Brain pericyte (primary cell): ENCODE measurements at regions not wholly inside any gene's neighbourhood (a gene's known extent, or its start where the extent isn't known, plus 50 kb on each side); places are given as distances from the start of the nearest gene placed in this dataset.

ENCODE experiments used
- DNase-seq: peaks from one replicate; pipeline ENCODE4 v3.0.0-alpha.2; 2012; ENCODE audit warnings: low read depth, low spot score

GRCh38 chrX:42519666-42520231, 258.2 kb downstream of the PPP1R2C start:
- no peak for DNase-seq

DNA sequence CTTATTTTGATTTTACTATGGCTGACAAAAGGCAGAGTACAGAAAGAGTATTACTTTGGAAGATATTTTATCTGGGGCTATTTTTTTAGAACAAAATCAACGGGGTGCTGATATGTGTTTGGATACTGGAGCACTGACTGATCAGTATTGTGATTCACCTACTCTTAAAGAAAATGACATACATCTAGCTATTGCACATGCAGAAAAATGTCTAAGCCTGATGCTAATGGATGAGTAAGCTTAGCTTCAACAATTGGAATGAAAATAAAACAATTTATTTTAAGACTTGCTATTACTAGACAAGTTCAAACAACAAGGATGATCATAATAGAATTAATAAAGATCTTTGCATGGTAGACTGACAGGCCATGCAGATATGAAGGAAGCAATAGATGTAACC, 262.0 kb downstream of the PPP1R2C start:
- DNase-seq = no peak

GRCh38 chrX:42505016-42505415, 272.9 kb downstream of the PPP1R2C start:
- no peak for DNase-seq

- no peak for DNase-seq
Observed at GRCh38 chrX:42499620-42500019, 278.3 kb downstream of the PPP1R2C start.

DNA sequence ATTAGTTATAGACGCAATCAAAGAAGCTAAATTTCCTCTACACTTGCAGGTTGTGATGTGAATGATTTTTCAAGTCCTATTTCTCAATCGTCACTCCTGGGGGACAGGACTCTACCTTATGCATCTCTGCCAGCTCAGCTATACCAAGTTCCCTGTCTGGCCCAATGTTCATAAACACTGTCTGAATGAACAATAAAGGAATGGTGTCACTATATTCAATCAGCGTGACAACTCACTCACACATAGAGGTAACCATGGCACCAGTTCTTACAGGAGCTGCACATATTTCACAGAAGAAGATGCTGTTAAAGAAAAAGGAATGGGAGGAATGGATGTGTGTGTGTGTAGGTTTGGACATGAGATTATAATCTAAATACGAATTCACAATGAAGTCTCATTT, 280.6 kb downstream of the PPP1R2C start:
- no peak for DNase-seq

GRCh38 chrX:42496239-42496638, 281.7 kb downstream of the PPP1R2C start:
- DNase-seq = no peak

GRCh38 chrX:42495139-42495538, 282.8 kb downstream of the PPP1R2C start:
- no peak for DNase-seq

GRCh38 chrX:42491137-42491907, 286.6 kb downstream of the PPP1R2C start:
- DNase-seq = no peak

DNA sequence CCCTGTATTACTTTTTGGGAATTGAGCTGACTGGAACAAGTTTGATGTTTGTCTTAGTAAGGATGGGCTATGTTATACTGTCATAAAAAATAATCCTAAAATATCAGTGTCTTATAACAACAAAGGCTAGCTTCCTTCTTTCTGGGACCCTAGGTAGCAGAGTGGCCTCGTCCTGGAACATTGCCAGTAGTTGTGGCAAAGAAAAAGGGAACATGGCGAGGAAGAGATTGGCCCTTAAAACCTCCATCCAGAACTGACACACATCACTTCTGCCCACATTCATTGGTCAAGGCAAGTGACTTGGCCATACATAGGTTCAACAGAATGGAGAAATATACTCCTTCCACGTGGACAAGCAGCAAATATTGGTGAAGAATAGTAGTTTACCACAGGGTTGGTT, 287.9 kb downstream of the PPP1R2C start:
- DNase-seq = no peak

DNA sequence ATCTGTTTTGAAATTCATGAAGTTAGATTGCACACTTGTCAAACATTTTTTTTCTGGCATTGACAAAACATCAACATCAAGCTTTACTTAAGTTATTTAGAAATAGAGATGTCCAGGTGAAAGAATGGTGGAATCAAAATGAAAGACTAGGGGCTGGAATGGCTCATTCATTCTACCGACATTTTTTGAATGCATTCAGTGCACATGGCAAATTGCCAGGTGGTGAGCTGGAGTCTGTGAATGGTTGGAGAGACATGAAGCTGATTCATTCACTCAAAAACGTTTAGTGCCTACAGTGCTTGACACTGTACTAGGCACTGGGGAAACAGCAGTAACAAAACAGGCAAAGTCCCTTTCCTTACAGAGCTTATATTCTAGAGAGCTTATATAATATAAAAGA, 292.4 kb downstream of the PPP1R2C start:
- DNase-seq = no peak

DNA sequence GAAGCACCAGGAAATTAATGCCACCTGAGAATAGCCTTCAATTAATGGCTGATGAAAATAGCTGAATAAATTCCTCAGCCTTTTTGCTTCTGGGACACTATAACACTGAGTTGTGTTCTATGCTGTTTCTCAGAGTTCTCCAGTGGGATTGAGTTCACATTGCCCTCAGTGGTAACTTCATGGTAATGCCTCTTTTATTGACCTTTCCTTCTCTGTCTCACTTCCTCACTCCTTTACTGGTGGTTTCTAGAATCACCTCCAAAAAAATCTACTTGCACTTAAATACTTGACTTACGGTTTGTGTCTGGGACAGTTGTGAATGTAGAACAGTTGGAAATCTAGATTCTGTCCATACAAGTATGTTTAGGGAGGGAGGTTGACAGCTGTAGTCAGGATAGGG, 293.7 kb downstream of the PPP1R2C start:
- no peak for DNase-seq

GRCh38 chrX:42477396-42477795, 300.6 kb downstream of the PPP1R2C start:
- DNase-seq = no peak

- no peak for DNase-seq
Observed at GRCh38 chrX:42472727-42473126, 305.2 kb downstream of the PPP1R2C start.

DNA sequence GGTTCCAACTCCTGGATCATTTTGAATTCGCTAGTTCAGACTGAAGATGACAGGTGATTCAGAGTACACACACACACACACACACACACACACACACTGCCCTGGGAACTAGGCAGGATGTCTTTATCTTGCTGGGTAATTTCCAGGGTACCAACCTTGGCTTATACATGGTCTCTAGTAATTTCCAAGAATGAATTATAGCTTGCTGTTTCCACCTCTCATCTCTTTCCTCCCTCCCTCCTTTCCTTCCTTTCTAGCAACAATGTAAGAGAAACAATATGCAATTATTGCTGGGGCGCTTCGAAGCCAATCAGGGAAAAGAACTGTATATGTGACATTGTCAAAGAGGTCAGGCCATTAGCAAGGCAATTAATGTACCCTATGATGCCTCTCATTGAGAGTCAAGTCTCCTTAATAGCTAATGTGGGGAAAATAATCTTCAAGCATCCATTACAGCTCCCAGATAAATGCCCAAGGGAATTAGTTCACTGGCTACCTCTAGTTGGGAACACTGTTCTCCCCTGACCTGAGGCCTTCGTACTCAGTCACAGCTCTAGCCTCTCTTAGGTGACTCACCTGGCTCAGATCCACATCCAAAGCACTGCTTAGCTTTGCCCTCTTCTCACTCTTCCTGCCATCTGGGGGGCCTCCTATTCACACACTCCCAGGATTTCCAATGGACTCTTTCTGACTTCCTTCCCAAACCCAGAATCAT, 311.5 kb downstream of the PPP1R2C start:
- DNase-seq = no peak

- DNase-seq = no peak
Observed at GRCh38 chrX:42465821-42466220, 312.1 kb downstream of the PPP1R2C start.

- no peak for DNase-seq
Observed at GRCh38 chrX:42463706-42464490, 314.1 kb downstream of the PPP1R2C start.

GRCh38 chrX:42462917-42463316, 315.0 kb downstream of the PPP1R2C start:
- no peak for DNase-seq

DNA sequence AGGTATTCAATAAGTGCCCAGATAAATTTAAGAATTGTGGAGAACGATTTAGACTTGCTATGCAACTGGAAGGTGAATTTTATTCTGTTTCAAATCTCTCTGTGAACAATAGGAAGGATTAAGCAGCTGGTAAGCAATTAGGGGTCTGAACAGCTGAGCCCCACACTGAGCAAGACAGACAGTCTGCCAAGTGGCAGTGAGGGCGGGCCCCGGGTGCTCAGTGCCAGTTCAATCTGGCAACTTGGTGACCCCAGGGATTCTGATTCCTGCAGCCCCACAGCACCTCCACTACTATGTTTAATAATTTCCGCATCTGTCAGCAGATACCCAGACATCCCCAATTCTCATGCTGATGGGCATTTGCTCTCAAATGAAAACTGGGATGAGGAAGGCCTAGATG, 317.3 kb downstream of the PPP1R2C start:
- no peak for DNase-seq

GRCh38 chrX:42459735-42460134, 318.2 kb downstream of the PPP1R2C start:
- DNase-seq = no peak

GRCh38 chrX:42456176-42456700, 321.7 kb downstream of the PPP1R2C start:
- DNase-seq = no peak

DNA sequence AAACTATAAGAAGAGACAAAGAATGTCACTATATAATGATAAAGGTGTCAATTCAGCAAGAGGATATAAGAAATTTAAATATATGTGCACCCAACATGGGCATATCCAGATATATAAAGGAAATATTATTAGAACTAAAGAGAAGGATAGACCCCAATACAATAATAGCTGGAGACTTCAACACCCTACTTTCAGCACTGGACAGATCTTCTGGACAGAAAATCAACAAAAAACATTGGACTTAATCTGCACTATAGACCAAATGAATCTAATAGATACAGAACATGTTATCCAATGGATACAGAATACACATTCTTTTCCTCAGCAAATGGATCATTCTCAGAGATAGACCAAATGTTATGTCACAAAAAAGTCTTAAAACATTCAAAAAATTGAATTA, 327.7 kb downstream of the PPP1R2C start:
- no peak for DNase-seq

DNA sequence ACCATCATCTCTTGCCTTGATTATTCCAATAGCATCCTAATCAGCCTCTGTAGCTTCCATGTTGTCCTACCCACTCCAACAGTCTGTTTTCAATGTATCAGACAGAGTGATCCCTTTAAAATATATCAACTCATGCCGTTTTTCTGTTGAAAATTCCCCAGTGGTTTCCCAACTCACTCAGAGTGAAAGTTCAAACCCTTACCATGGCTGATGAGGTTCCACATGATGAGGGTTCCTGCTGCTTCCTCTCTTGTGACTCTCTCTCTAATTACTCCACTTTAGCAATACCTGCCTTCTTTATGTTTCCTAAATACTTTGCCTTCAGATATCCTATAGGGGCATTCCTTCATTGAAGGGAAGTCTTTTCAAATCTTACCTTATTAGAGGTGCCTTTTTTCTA, 334.7 kb downstream of the PPP1R2C start:
- DNase-seq = no peak
